Skeletal muscle satellite cell (primary cell): ENCODE measurements at regions not wholly inside any gene's neighbourhood (a gene's known extent, or its start where the extent isn't known, plus 50 kb on each side); places are given as distances from the start of the nearest gene placed in this dataset.
"Not testable (repeated sequence)": the region's sequence is repeated elsewhere in the genome, so short reads cannot be mapped to it uniquely, and the experiment has no call there.

Source experiments
- H3K27me3 ChIP-seq: 2 replicates; pipeline ENCODE4 v1.7.0; 2013; ENCODE audit warnings: low read length; ENCODE audit not compliant: control insufficient read depth, insufficient read depth
- H3K36me3 ChIP-seq: 2 replicates; pipeline ENCODE4 v1.7.0; 2013; ENCODE audit warnings: mild to moderate bottlenecking, control low read depth, low read length; ENCODE audit not compliant: insufficient read depth
- H3K4me1 ChIP-seq: 2 replicates; pipeline ENCODE4 v1.7.0; 2013; ENCODE audit warnings: low read length; ENCODE audit not compliant: control insufficient read depth, insufficient read depth
- H3K4me2 ChIP-seq: 2 replicates; pipeline ENCODE4 v1.7.0; 2013; ENCODE audit warnings: mild to moderate bottlenecking, low read length
- H3K4me3 ChIP-seq: 2 replicates; pipeline ENCODE4 v1.7.0; 2013; ENCODE audit warnings: low read length
- H3K9ac ChIP-seq: 2 replicates; pipeline ENCODE4 v1.7.0; 2013; ENCODE audit warnings: mild to moderate bottlenecking, low read depth, low read length, moderate library complexity
- H3K9me3 ChIP-seq: replicated peaks from 2 replicates; pipeline ENCODE4 v1.7.0; 2013; ENCODE audit warnings: mild to moderate bottlenecking, control low read depth, low read length

- Histone ChIP-seq H3K27me3 (no peaks in the 10 kb centered on the region), H3K4me2 (no peak overlapping the region), H3K4me3 (no peak overlapping the region), H3K36me3 (no peaks in the 10 kb centered on the region), H3K9ac (no peak overlapping the region), H3K4me1 (no peaks in the 10 kb centered on the region), H3K9me3 (no peaks in the 10 kb centered on the region)
Observed at GRCh38 chrX:23061116-23061515, 61.4 kb downstream of the DDX53 start.

- H3K9me3 ChIP-seq = no peaks in the 10 kb centered on the region
- no peaks in the 10 kb centered on the region for H3K27me3 ChIP-seq
- H3K36me3 ChIP-seq = no peaks in the 10 kb centered on the region
- no peak overlapping the region for H3K9ac ChIP-seq
- H3K4me1 ChIP-seq = no peaks in the 10 kb centered on the region
- H3K4me3 ChIP-seq = no peak overlapping the region
- H3K4me2 ChIP-seq = no peak overlapping the region
Observed at GRCh38 chrX:23062359-23062758, 62.6 kb downstream of the DDX53 start.

- no peak overlapping the region for H3K4me3 ChIP-seq
- H3K9ac ChIP-seq = no peak overlapping the region
- H3K9me3 ChIP-seq = no peaks in the 10 kb centered on the region
- H3K27me3 ChIP-seq = no peaks in the 10 kb centered on the region
- H3K4me1 ChIP-seq = no peaks in the 10 kb centered on the region
- H3K36me3 ChIP-seq = no peaks in the 10 kb centered on the region
- no peak overlapping the region for H3K4me2 ChIP-seq
Observed at GRCh38 chrX:23066588-23067281, 67.0 kb downstream of the DDX53 start.

- not testable (repeated sequence) for H3K4me2 ChIP-seq, H3K9me3 ChIP-seq, H3K9ac ChIP-seq, H3K4me3 ChIP-seq, H3K36me3 ChIP-seq, H3K27me3 ChIP-seq, H3K4me1 ChIP-seq
Observed at GRCh38 chrX:23075461-23075860, 75.7 kb downstream of the DDX53 start.

GRCh38 chrX:23079347-23079746 lies 79.6 kb downstream of the DDX53 start:
- Histone ChIP-seq H3K9ac (no peak overlapping the region), H3K36me3 (no peaks in the 10 kb centered on the region), H3K4me1 (no peaks in the 10 kb centered on the region), H3K4me3 (no peak overlapping the region), H3K9me3 (no peaks in the 10 kb centered on the region), H3K4me2 (no peak overlapping the region), H3K27me3 (no peaks in the 10 kb centered on the region)

DNA sequence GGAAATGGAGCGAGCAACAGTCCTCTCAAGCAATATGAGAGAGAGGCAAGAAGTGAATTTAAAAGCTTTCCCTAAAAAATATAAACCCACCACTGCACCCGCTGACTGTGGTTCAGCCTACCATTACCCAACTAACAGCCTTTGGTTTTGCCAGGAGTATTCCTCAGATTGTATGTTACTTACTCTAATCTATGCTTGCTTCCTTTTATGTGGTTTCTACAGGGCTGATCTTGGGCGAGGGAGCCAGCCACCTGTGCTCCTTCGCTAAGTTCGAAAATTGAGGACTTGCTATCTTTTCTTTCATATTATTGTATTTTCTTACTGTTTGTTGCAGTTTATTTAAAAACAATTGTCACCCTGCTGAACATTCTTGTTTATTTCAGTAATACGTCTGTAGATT lies 101.1 kb downstream of the DDX53 start:
- H3K9me3 ChIP-seq = no peaks in the 10 kb centered on the region
- H3K27me3 ChIP-seq = no peaks in the 10 kb centered on the region
- no peaks in the 10 kb centered on the region for H3K4me1 ChIP-seq
- H3K4me2 ChIP-seq = no peak overlapping the region
- H3K4me3 ChIP-seq = no peak overlapping the region
- no peak overlapping the region for H3K9ac ChIP-seq
- H3K36me3 ChIP-seq = no peaks in the 10 kb centered on the region

GRCh38 chrX:23103546-23103945 lies 103.8 kb downstream of the DDX53 start:
- Histone ChIP-seq H3K4me1 (no peaks in the 10 kb centered on the region), H3K4me2 (no peak overlapping the region), H3K9ac (no peak overlapping the region), H3K36me3 (no peaks in the 10 kb centered on the region), H3K4me3 (no peak overlapping the region), H3K9me3 (no peaks in the 10 kb centered on the region), H3K27me3 (no peaks in the 10 kb centered on the region)

- no peaks in the 10 kb centered on the region for H3K9me3 ChIP-seq
- H3K27me3 ChIP-seq = no peaks in the 10 kb centered on the region
- no peaks in the 10 kb centered on the region for H3K4me1 ChIP-seq
- no peaks in the 10 kb centered on the region for H3K36me3 ChIP-seq
- no peak overlapping the region for H3K4me2 ChIP-seq
- no peak overlapping the region for H3K4me3 ChIP-seq
- no peak overlapping the region for H3K9ac ChIP-seq
Observed at GRCh38 chrX:23114241-23114640, 114.5 kb downstream of the DDX53 start.

DNA sequence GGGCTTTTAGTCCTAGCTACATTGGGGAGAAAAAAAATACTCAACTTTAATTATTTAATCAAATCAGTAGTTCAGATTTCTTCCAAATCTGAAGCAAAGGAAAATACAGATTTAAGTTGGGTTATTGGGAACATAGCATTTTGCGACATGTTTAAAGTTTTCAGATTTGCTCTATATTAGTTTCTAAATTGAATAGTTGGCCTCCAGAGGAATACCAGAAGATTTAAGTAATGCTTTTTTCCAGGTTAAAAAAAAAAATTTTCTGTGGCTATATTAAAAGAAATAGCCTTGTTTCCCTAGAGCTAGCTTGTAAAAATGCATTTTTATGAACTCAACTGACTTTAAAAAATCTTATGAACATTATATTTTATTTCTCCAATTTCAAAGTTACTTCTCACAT lies 115.9 kb downstream of the DDX53 start:
- H3K9ac ChIP-seq = no peak overlapping the region
- no peak overlapping the region for H3K4me2 ChIP-seq
- H3K36me3 ChIP-seq = no peaks in the 10 kb centered on the region
- H3K4me1 ChIP-seq = no peaks in the 10 kb centered on the region
- H3K27me3 ChIP-seq = no peaks in the 10 kb centered on the region
- no peak overlapping the region for H3K4me3 ChIP-seq
- H3K9me3 ChIP-seq = no peaks in the 10 kb centered on the region

GRCh38 chrX:23118163-23118562 lies 118.4 kb downstream of the DDX53 start:
- H3K9ac ChIP-seq = no peak overlapping the region
- H3K4me3 ChIP-seq = no peak overlapping the region
- H3K27me3 ChIP-seq = no peaks in the 10 kb centered on the region
- H3K4me1 ChIP-seq = no peaks in the 10 kb centered on the region
- H3K36me3 ChIP-seq = no peaks in the 10 kb centered on the region
- H3K9me3 ChIP-seq = no peaks in the 10 kb centered on the region
- no peak overlapping the region for H3K4me2 ChIP-seq

GRCh38 chrX:23118890-23119527 lies 119.2 kb downstream of the DDX53 start:
- H3K4me3 ChIP-seq = no peak overlapping the region
- no peaks in the 10 kb centered on the region for H3K36me3 ChIP-seq
- no peaks in the 10 kb centered on the region for H3K4me1 ChIP-seq
- H3K9me3 ChIP-seq = no peaks in the 10 kb centered on the region
- H3K27me3 ChIP-seq = no peaks in the 10 kb centered on the region
- H3K9ac ChIP-seq = no peak overlapping the region
- H3K4me2 ChIP-seq = no peak overlapping the region

GRCh38 chrX:23127586-23127985 lies 127.8 kb downstream of the DDX53 start:
- H3K36me3 ChIP-seq = no peaks in the 10 kb centered on the region
- no peak overlapping the region for H3K4me3 ChIP-seq
- no peaks in the 10 kb centered on the region for H3K27me3 ChIP-seq
- no peak overlapping the region for H3K9ac ChIP-seq
- H3K4me2 ChIP-seq = no peak overlapping the region
- no peaks in the 10 kb centered on the region for H3K4me1 ChIP-seq
- H3K9me3 ChIP-seq = no peaks in the 10 kb centered on the region
